Hepatocyte (in vitro differentiated cells): ENCODE measurements at regions not wholly inside any gene's neighbourhood (a gene's known extent, or its start where the extent isn't known, plus 50 kb on each side); places are given as distances from the start of the nearest gene placed in this dataset.

Experiments
- DNase-seq: peaks from one replicate; pipeline ENCODE4 v3.0.0-alpha.2; 2016; ENCODE audit warnings: low spot score
- H2AFZ ChIP-seq: fragments of 200-600 bp; sonication (generic); 2 replicates; pipeline ENCODE4 v1.6.0; 2016; ENCODE audit warnings: antibody characterized with exemption, mild to moderate bottlenecking
- H3K27ac ChIP-seq: fragments of 200-600 bp; sonication (generic); 2 replicates; pipeline ENCODE4 v1.5.1; 2016; ENCODE audit warnings: mild to moderate bottlenecking
- H3K27me3 ChIP-seq: fragments of 200-600 bp; sonication (generic); 2 replicates; pipeline ENCODE4 v1.6.1; 2016
- H3K36me3 ChIP-seq: fragments of 200-600 bp; sonication (generic); replicated peaks from 2 replicates; pipeline ENCODE4 v1.5.1; 2016; ENCODE audit warnings: low read depth; ENCODE audit not compliant: insufficient read depth
- H3K4me1 ChIP-seq: fragments of 200-600 bp; sonication (generic); 2 replicates; pipeline ENCODE4 v1.5.1; 2016; ENCODE audit warnings: mild to moderate bottlenecking, moderate library complexity; ENCODE audit not compliant: insufficient read depth
- H3K4me2 ChIP-seq: fragments of 200-600 bp; sonication (generic); 2 replicates; pipeline ENCODE4 v1.6.0; 2016
- H3K4me3 ChIP-seq: fragments of 200-600 bp; sonication (generic); 2 replicates; pipeline ENCODE4 v1.5.1; 2016; ENCODE audit warnings: mild to moderate bottlenecking
- H3K79me2 ChIP-seq: fragments of 200-600 bp; sonication (generic); 2 replicates; pipeline ENCODE4 v1.6.0; 2017; ENCODE audit warnings: mild to moderate bottlenecking
- H3K9me2 ChIP-seq: fragments of 200-600 bp; sonication (generic); replicated peaks from 2 replicates; pipeline ENCODE4 v1.6.0; 2017; ENCODE audit warnings: mild to moderate bottlenecking; ENCODE audit not compliant: insufficient read depth
- H3K9me3 ChIP-seq: fragments of 200-600 bp; sonication (generic); 2 replicates; pipeline ENCODE4 v1.5.1; 2016; ENCODE audit warnings: low read depth, mild to moderate bottlenecking
- H4K20me1 ChIP-seq: fragments of 200-600 bp; sonication (generic); 2 replicates; pipeline ENCODE4 v1.6.0; 2016; ENCODE audit warnings: mild to moderate bottlenecking; ENCODE audit not compliant: insufficient read depth, poor library complexity, severe bottlenecking
- CTCF ChIP-seq: fragments of 200-600 bp; sonication (generic); IDR thresholded peaks from 2 replicates; pipeline ENCODE4 v1.5.1; 2016; ENCODE audit warnings: antibody characterized with exemption, mild to moderate bottlenecking; ENCODE audit not compliant: poor library complexity
- EZH2 ChIP-seq: fragments of 200-600 bp; sonication (generic); IDR thresholded peaks from 2 replicates; pipeline ENCODE4 v1.6.1; 2016; ENCODE audit warnings: antibody characterized with exemption, mild to moderate bottlenecking, borderline replicate concordance
- EZH2phosphoT487 ChIP-seq: fragments of 200-600 bp; sonication (generic); IDR thresholded peaks from one replicate; pipeline ENCODE4 v1.6.1; 2018; ENCODE audit warnings: antibody characterized with exemption, mild to moderate bottlenecking, low read depth, moderate library complexity; ENCODE audit not compliant: unreplicated experiment, severe bottlenecking
- WGBS: methylation state at CpG from one replicate; pipeline ENCODE4 v1.1.6; 2016; ENCODE audit warnings: low lambda C conversion rate; ENCODE audit errors: missing lambda C conversion rate; 5-methylcytosine and 5-hydroxymethylcytosine counted together

GRCh38 chr20:10960416-10960815, 286.6 kb upstream of the JAG1 start:
- TF ChIP-seq EZH2phosphoT487 (no peak), CTCF (no peak), EZH2 (no peak)
- WGBS = 98% methylated on average over 2 of the region's 2 CpGs
- Histone ChIP-seq H3K27ac (no peak overlapping the region), H3K79me2 (no peaks in the 10 kb centered on the region), H3K27me3 (no peaks in the 10 kb centered on the region), H3K9me2 (no peaks in the 10 kb centered on the region), H3K4me3 (no peak overlapping the region), H3K36me3 (no peaks in the 10 kb centered on the region), H4K20me1 (no peaks in the 10 kb centered on the region), H2AFZ (no peak overlapping the region), H3K4me1 (no peaks in the 10 kb centered on the region), H3K9me3 (no peaks in the 10 kb centered on the region), H3K4me2 (no peak overlapping the region)
- DNase-seq = no peak

GRCh38 chr20:10961651-10962288, 288.0 kb upstream of the JAG1 start:
- no peaks in the 10 kb centered on the region for H3K36me3 ChIP-seq
- no peak overlapping the region for H2AFZ ChIP-seq
- 61% methylated on average over 1 of the region's 1 CpG for WGBS
- TF ChIP-seq EZH2phosphoT487 = no peak
- no peak for TF ChIP-seq EZH2
- no peak for TF ChIP-seq CTCF
- no peak for DNase-seq
- H3K9me2 ChIP-seq = no peaks in the 10 kb centered on the region
- no peaks in the 10 kb centered on the region for H3K4me1 ChIP-seq
- H3K27me3 ChIP-seq = no peaks in the 10 kb centered on the region
- no peak overlapping the region for H3K4me2 ChIP-seq
- H3K79me2 ChIP-seq = no peaks in the 10 kb centered on the region
- no peak overlapping the region for H3K4me3 ChIP-seq
- H3K27ac ChIP-seq = no peak overlapping the region
- H4K20me1 ChIP-seq = no peaks in the 10 kb centered on the region
- H3K9me3 ChIP-seq = no peaks in the 10 kb centered on the region

GRCh38 chr20:10962937-10963336, 289.1 kb upstream of the JAG1 start:
- 95% methylated on average over 3 of the region's 3 CpGs for WGBS
- TF ChIP-seq EZH2phosphoT487 = no peak
- no peak for TF ChIP-seq EZH2
- no peak for TF ChIP-seq CTCF
- DNase-seq = no peak
- no peaks in the 10 kb centered on the region for H3K9me2 ChIP-seq
- H3K4me1 ChIP-seq = no peaks in the 10 kb centered on the region
- H3K4me3 ChIP-seq = no peak overlapping the region
- no peaks in the 10 kb centered on the region for H4K20me1 ChIP-seq
- no peak overlapping the region for H3K4me2 ChIP-seq
- H3K36me3 ChIP-seq = no peaks in the 10 kb centered on the region
- no peaks in the 10 kb centered on the region for H3K79me2 ChIP-seq
- no peak overlapping the region for H3K27ac ChIP-seq
- H3K9me3 ChIP-seq = no peaks in the 10 kb centered on the region
- H2AFZ ChIP-seq = no peak overlapping the region
- no peaks in the 10 kb centered on the region for H3K27me3 ChIP-seq

GRCh38 chr20:10963717-10964266, 290.0 kb upstream of the JAG1 start:
- Histone ChIP-seq H3K27me3 (no peaks in the 10 kb centered on the region), H4K20me1 (no peaks in the 10 kb centered on the region), H3K4me1 (no peaks in the 10 kb centered on the region), H3K27ac (no peak overlapping the region), H3K9me2 (no peaks in the 10 kb centered on the region), H3K4me2 (no peak overlapping the region), H2AFZ (no peak overlapping the region), H3K4me3 (no peak overlapping the region), H3K36me3 (no peaks in the 10 kb centered on the region), H3K9me3 (no peaks in the 10 kb centered on the region), H3K79me2 (no peaks in the 10 kb centered on the region)
- no peak for DNase-seq
- 91% methylated on average over 2 of the region's 2 CpGs for WGBS
- no peak for TF ChIP-seq EZH2
- TF ChIP-seq EZH2phosphoT487 = no peak
- TF ChIP-seq CTCF = no peak
